ENCODE measurements at regions not wholly inside any gene's neighbourhood (a gene's known extent, or its start where the extent isn't known, plus 50 kb on each side); places are given as distances from the start of the nearest gene placed in this dataset.

DNA sequence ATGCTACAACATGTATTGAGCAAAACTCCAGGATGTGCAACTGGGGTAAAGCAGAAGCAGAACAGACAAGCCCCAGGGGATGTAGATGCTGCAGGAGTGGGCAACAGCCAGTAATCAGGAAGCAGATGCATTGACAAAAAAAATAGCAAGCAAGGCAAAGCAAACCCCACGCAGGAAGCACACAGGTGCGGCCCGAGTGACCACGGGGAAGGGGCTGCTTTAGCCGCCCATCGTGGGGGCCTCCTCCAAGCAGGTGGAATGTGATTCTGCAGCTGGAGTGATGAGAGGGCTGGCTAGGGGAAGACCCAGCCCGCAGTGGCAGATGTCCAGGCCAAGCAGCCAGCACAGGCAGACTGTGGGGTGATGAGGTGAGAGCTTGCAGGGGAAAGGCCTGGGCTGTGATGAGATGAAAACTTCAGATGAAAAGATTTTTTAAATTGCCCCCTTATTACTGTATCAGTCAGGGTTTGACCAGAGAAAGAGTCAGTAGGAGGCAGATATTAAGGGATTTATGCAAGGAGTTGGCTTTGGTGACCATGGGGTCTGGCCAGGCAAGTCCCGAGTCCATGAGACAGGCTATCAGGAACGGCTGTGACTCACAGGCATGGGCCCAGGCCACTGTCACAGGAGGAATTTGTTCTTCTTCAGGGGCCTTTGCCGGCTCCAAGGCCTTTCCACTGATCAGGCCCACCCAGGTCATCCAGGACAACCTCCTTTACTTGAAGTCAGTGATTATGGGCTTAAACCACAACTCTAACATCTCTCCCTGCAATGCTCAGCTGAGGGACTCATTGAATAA lies 207.6 kb downstream of the ANKRD60 start:
- TF ChIP-seq POLR2A (IDR thresholded peaks at IDR 0.05) (no peak), CTCF (IDR thresholded peaks at IDR 0.05 in 8 of 11, conservative IDR thresholded peaks at IDR 0.05 in 3 of 11) (no peak)
